Activated naive CD8-positive, alpha-beta T cell treated with anti-CD3 and anti-CD28 coated beads for 36 hours (primary cell): ENCODE measurements at regions not wholly inside any gene's neighbourhood (a gene's known extent, or its start where the extent isn't known, plus 50 kb on each side); places are given as distances from the start of the nearest gene placed in this dataset.

Experiments
- DNase-seq: peaks from one replicate; pipeline ENCODE4 v3.0.0; 2021
- H3K27ac Mint-ChIP-seq: one replicate; pipeline ENCODE4 v1.8.0; 2022; ENCODE audit warnings: mild to moderate bottlenecking, moderate library complexity, mixed read lengths
- H3K27me3 Mint-ChIP-seq: one replicate; pipeline ENCODE4 v1.8.0; 2022; ENCODE audit warnings: mild to moderate bottlenecking, mixed read lengths
- H3K36me3 Mint-ChIP-seq: one replicate; pipeline ENCODE4 v1.8.0; 2021; ENCODE audit warnings: mild to moderate bottlenecking, mixed read lengths
- H3K4me1 Mint-ChIP-seq: one replicate; pipeline ENCODE4 v1.8.0; 2021; ENCODE audit warnings: mixed read lengths
- H3K4me3 Mint-ChIP-seq: one replicate; pipeline ENCODE4 v1.8.0; 2022; ENCODE audit warnings: mild to moderate bottlenecking, moderate library complexity, mixed read lengths
- H3K9me3 Mint-ChIP-seq: one replicate; pipeline ENCODE4 v1.8.0; 2022; ENCODE audit warnings: mixed read lengths

- Mint-ChIP-seq H3K36me3 (no peaks in the 10 kb centered on the region), H3K4me1 (no peaks in the 10 kb centered on the region), H3K27me3 (peaks cover 21% of the 10 kb centered on the region), H3K9me3 (no peaks in the 10 kb centered on the region), H3K4me3 (no peak overlapping the region), H3K27ac (no peak overlapping the region)
- no peak for DNase-seq
Observed at GRCh38 chr1:221286399-221286798, 407.2 kb downstream of the HLX start.

- Mint-ChIP-seq H3K36me3 (no peaks in the 10 kb centered on the region), H3K4me3 (no peak overlapping the region), H3K9me3 (no peaks in the 10 kb centered on the region), H3K4me1 (no peaks in the 10 kb centered on the region), H3K27me3 (peaks cover 3% of the 10 kb centered on the region), H3K27ac (no peak overlapping the region)
- no peak for DNase-seq
Observed at GRCh38 chr1:221289103-221289502, 409.9 kb downstream of the HLX start.

- peaks cover 3% of the 10 kb centered on the region for H3K27me3 Mint-ChIP-seq
- H3K4me3 Mint-ChIP-seq, result no peak overlapping the region
- DNase-seq, result no peak
- H3K9me3 Mint-ChIP-seq, result no peaks in the 10 kb centered on the region
- H3K36me3 Mint-ChIP-seq, result no peaks in the 10 kb centered on the region
- no peaks in the 10 kb centered on the region for H3K4me1 Mint-ChIP-seq
- H3K27ac Mint-ChIP-seq, result no peak overlapping the region
Observed at GRCh38 chr1:221290669-221291068, 411.4 kb downstream of the HLX start.

GRCh38 chr1:221291113-221291512, 411.9 kb downstream of the HLX start:
- Mint-ChIP-seq H3K36me3 (no peaks in the 10 kb centered on the region), H3K27me3 (peaks cover 7% of the 10 kb centered on the region), H3K4me3 (no peak overlapping the region), H3K9me3 (no peaks in the 10 kb centered on the region), H3K4me1 (no peaks in the 10 kb centered on the region), H3K27ac (no peak overlapping the region)
- no peak for DNase-seq

GRCh38 chr1:221292652-221293051, 413.4 kb downstream of the HLX start:
- no peaks in the 10 kb centered on the region for H3K9me3 Mint-ChIP-seq
- H3K27ac Mint-ChIP-seq, result no peak overlapping the region
- no peak overlapping the region for H3K4me3 Mint-ChIP-seq
- H3K36me3 Mint-ChIP-seq, result no peaks in the 10 kb centered on the region
- DNase-seq, result no peak
- peaks cover 5% of the 10 kb centered on the region for H3K27me3 Mint-ChIP-seq
- H3K4me1 Mint-ChIP-seq, result no peaks in the 10 kb centered on the region

- Mint-ChIP-seq H3K27ac (no peak overlapping the region), H3K36me3 (no peaks in the 10 kb centered on the region), H3K4me3 (no peak overlapping the region), H3K4me1 (no peaks in the 10 kb centered on the region), H3K9me3 (no peaks in the 10 kb centered on the region), H3K27me3 (peaks cover 9% of the 10 kb centered on the region)
- no peak for DNase-seq
Observed at GRCh38 chr1:221294242-221294641, 415.0 kb downstream of the HLX start.

- Mint-ChIP-seq H3K27me3 (peaks cover 34% of the 10 kb centered on the region), H3K4me1 (no peaks in the 10 kb centered on the region), H3K9me3 (no peaks in the 10 kb centered on the region), H3K36me3 (no peaks in the 10 kb centered on the region), H3K27ac (no peak overlapping the region), H3K4me3 (no peak overlapping the region)
- DNase-seq, result no peak
Observed at GRCh38 chr1:221302357-221302756, 423.1 kb downstream of the HLX start.

GRCh38 chr1:221302810-221303209, 423.6 kb downstream of the HLX start:
- Mint-ChIP-seq H3K4me3 (no peak overlapping the region), H3K27ac (no peak overlapping the region), H3K9me3 (no peaks in the 10 kb centered on the region), H3K27me3 (peaks cover 34% of the 10 kb centered on the region), H3K36me3 (no peaks in the 10 kb centered on the region), H3K4me1 (no peaks in the 10 kb centered on the region)
- DNase-seq, result no peak

- no peak overlapping the region for H3K27ac Mint-ChIP-seq
- no peak overlapping the region for H3K4me3 Mint-ChIP-seq
- DNase-seq, result no peak
- H3K9me3 Mint-ChIP-seq, result no peaks in the 10 kb centered on the region
- no peaks in the 10 kb centered on the region for H3K4me1 Mint-ChIP-seq
- peaks cover 29% of the 10 kb centered on the region for H3K27me3 Mint-ChIP-seq
- H3K36me3 Mint-ChIP-seq, result no peaks in the 10 kb centered on the region
Observed at GRCh38 chr1:221303623-221304022, 424.4 kb downstream of the HLX start.

- Mint-ChIP-seq H3K27me3 (peaks cover 18% of the 10 kb centered on the region), H3K4me3 (no peak overlapping the region), H3K27ac (no peak overlapping the region), H3K4me1 (no peaks in the 10 kb centered on the region), H3K36me3 (no peaks in the 10 kb centered on the region), H3K9me3 (peaks cover 4% of the 10 kb centered on the region)
- DNase-seq, result no peak
Observed at GRCh38 chr1:221306239-221306638, 427.0 kb downstream of the HLX start.

GRCh38 chr1:221308534-221309511, 429.6 kb downstream of the HLX start:
- Mint-ChIP-seq H3K4me1 (no peaks in the 10 kb centered on the region), H3K4me3 (no peak overlapping the region), H3K9me3 (peaks cover 4% of the 10 kb centered on the region), H3K27ac (no peak overlapping the region), H3K36me3 (no peaks in the 10 kb centered on the region), H3K27me3 (peaks cover 3% of the 10 kb centered on the region)
- no peak for DNase-seq

GRCh38 chr1:221309723-221310122, 430.5 kb downstream of the HLX start:
- H3K4me1 Mint-ChIP-seq, result no peaks in the 10 kb centered on the region
- peaks cover 3% of the 10 kb centered on the region for H3K27me3 Mint-ChIP-seq
- H3K4me3 Mint-ChIP-seq, result no peak overlapping the region
- DNase-seq, result no peak
- H3K36me3 Mint-ChIP-seq, result no peaks in the 10 kb centered on the region
- peaks cover 4% of the 10 kb centered on the region for H3K9me3 Mint-ChIP-seq
- H3K27ac Mint-ChIP-seq, result no peak overlapping the region

- no peak overlapping the region for H3K27ac Mint-ChIP-seq
- no peak overlapping the region for H3K4me3 Mint-ChIP-seq
- no peaks in the 10 kb centered on the region for H3K36me3 Mint-ChIP-seq
- H3K27me3 Mint-ChIP-seq, result peaks cover 6% of the 10 kb centered on the region
- no peak for DNase-seq
- peaks cover 4% of the 10 kb centered on the region for H3K9me3 Mint-ChIP-seq
- no peaks in the 10 kb centered on the region for H3K4me1 Mint-ChIP-seq
Observed at GRCh38 chr1:221310180-221310579, 430.9 kb downstream of the HLX start.

- H3K4me1 Mint-ChIP-seq, result no peaks in the 10 kb centered on the region
- H3K9me3 Mint-ChIP-seq, result no peaks in the 10 kb centered on the region
- no peak overlapping the region for H3K4me3 Mint-ChIP-seq
- DNase-seq, result no peak
- H3K36me3 Mint-ChIP-seq, result no peaks in the 10 kb centered on the region
- no peak overlapping the region for H3K27ac Mint-ChIP-seq
- H3K27me3 Mint-ChIP-seq, result peaks cover 11% of the 10 kb centered on the region
Observed at GRCh38 chr1:221315330-221315729, 426.6 kb downstream of the DUSP10 start.

GRCh38 chr1:221316491-221317056, 425.3 kb downstream of the DUSP10 start:
- Mint-ChIP-seq H3K4me1 (no peaks in the 10 kb centered on the region), H3K27me3 (peaks cover 11% of the 10 kb centered on the region), H3K9me3 (no peaks in the 10 kb centered on the region), H3K4me3 (no peak overlapping the region), H3K36me3 (no peaks in the 10 kb centered on the region), H3K27ac (no peak overlapping the region)
- DNase-seq, result no peak

GRCh38 chr1:221317537-221317936, 424.4 kb downstream of the DUSP10 start:
- DNase-seq, result no peak
- Mint-ChIP-seq H3K36me3 (no peaks in the 10 kb centered on the region), H3K4me1 (no peaks in the 10 kb centered on the region)

More at GRCh38 chr1:221317537-221317936, 424.4 kb downstream of the DUSP10 start:
- no peaks in the 10 kb centered on the region for H3K9me3 Mint-ChIP-seq
- H3K27me3 Mint-ChIP-seq, result peaks cover 11% of the 10 kb centered on the region
- H3K27ac Mint-ChIP-seq, result no peak overlapping the region
- H3K4me3 Mint-ChIP-seq, result no peak overlapping the region
